ENCODE measurements at regions not wholly inside any gene's neighbourhood (a gene's known extent, or its start where the extent isn't known, plus 50 kb on each side); places are given as distances from the start of the nearest gene placed in this dataset.

- TF ChIP-seq CENPBD1 (CRISPR knock-in tag; IDR thresholded peaks at IDR 0.05; ENCODE audit: borderline replicate concordance, low read depth) = no peak
- no peak; the same call in 1 of the 2 replicates for TF ChIP-seq ZNF543 (CRISPR knock-in tag; IDR thresholded peaks at IDR 0.05)
- TF ChIP-seq ZSCAN30 (CRISPR knock-in tag; IDR thresholded peaks at IDR 0.05) = no peak
- TF ChIP-seq MXD1 (CRISPR knock-in tag; IDR thresholded peaks at IDR 0.05) = no peak; the same call in 1 of the 2 replicates
- TF ChIP-seq ZNF724P (CRISPR knock-in tag; IDR thresholded peaks at IDR 0.05; ENCODE audit: borderline replicate concordance) = no peak
- TF ChIP-seq RARA (CRISPR knock-in tag; IDR thresholded peaks at IDR 0.05) = peak; percentile 71
- TF ChIP-seq SNAPC4 (CRISPR knock-in tag; IDR thresholded peaks at IDR 0.05) = no peak
- TF ChIP-seq ZNF235 (CRISPR knock-in tag; IDR thresholded peaks at IDR 0.05; ENCODE audit: borderline replicate concordance) = no peak
- peak; percentile 74 for TF ChIP-seq KDM6A (CRISPR knock-in tag; IDR thresholded peaks at IDR 0.05; ENCODE audit: low read depth)
- no peak for TF ChIP-seq FOXO4 (CRISPR knock-in tag; conservative IDR thresholded peaks at IDR 0.05)
- no peak for TF ChIP-seq ZNF605 (CRISPR knock-in tag; IDR thresholded peaks at IDR 0.05)
- TF ChIP-seq MLLT10 (CRISPR knock-in tag; IDR thresholded peaks at IDR 0.05) = no peak
- no peak for TF ChIP-seq ZNF451 (CRISPR knock-in tag; IDR thresholded peaks at IDR 0.05)
- no peak for TF ChIP-seq NFIC (IDR thresholded peaks at IDR 0.05; ENCODE audit: low read length)
- no peak for TF ChIP-seq TSC22D2 (CRISPR knock-in tag; IDR thresholded peaks at IDR 0.05; ENCODE audit: borderline replicate concordance)
- peak; percentile 75 to 80 for TF ChIP-seq POLR2A (IDR thresholded peaks at IDR 0.05; ENCODE audit: insufficient read depth in 1 of 2, low read depth in 2 of 2, low read length in 2 of 2)
- TF ChIP-seq FOXP4 (CRISPR knock-in tag; IDR thresholded peaks at IDR 0.05) = peak; percentile 78
- peak; percentile 20 for TF ChIP-seq ASH2L (IDR thresholded peaks at IDR 0.05; ENCODE audit: insufficient read length, low read depth, low read length)
- TF ChIP-seq SOX6 (IDR thresholded peaks at IDR 0.05) = no peak
- TF ChIP-seq SOX6 (CRISPR knock-in tag; IDR thresholded peaks at IDR 0.05) = peak; percentile 85
- TF ChIP-seq NFRKB (IDR thresholded peaks at IDR 0.05) = peak; percentile 36; the same call in 1 of the 2 replicates
- peak; percentile 58; the same call in 1 of the 2 replicates for TF ChIP-seq ERF (CRISPR knock-in tag; IDR thresholded peaks at IDR 0.05)
Measured at GRCh38 chr1:234975941-234976860, 152.4 kb downstream of the TOMM20 start (continued).
